Fibroblast of upper back skin (primary cell): ENCODE measurements at regions not wholly inside any gene's neighbourhood (a gene's known extent, or its start where the extent isn't known, plus 50 kb on each side); places are given as distances from the start of the nearest gene placed in this dataset.

Experiments
- DNase-seq: peaks from one replicate; pipeline ENCODE4 v3.0.0-alpha.2; 2013

DNA sequence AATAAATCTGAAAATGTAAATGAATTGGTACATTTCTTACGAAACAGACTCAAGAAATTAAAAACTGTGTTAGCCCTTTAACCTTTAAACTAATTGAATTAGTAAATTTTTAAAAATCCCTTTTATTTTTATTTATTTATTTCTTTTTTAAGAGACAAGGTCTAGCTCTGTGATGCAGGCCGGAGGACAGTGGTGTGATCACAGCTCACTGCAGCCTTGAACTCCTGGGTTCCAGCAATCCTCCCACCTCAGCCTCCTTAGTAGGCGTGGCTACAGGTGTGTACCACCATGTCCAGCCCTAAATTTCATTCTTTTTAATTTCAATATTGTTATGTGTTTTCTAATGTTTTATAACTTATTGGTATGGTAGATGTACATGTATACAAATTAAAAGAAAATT, 72.6 kb downstream of the MYEOV start:
- no peak for DNase-seq

GRCh38 chr11:69367211-69367964, 73.4 kb downstream of the MYEOV start:
- DNase-seq: no peak

GRCh38 chr11:69368119-69368880, 74.3 kb downstream of the MYEOV start:
- DNase-seq: peak; percentile 5

GRCh38 chr11:69369210-69369825, 75.4 kb downstream of the MYEOV start:
- no peak for DNase-seq

- DNase-seq: no peak
Measured at GRCh38 chr11:69369945-69370344, 76.0 kb downstream of the MYEOV start.

- DNase-seq: no peak
Measured at GRCh38 chr11:69370984-69371709, 77.2 kb downstream of the MYEOV start.

DNA sequence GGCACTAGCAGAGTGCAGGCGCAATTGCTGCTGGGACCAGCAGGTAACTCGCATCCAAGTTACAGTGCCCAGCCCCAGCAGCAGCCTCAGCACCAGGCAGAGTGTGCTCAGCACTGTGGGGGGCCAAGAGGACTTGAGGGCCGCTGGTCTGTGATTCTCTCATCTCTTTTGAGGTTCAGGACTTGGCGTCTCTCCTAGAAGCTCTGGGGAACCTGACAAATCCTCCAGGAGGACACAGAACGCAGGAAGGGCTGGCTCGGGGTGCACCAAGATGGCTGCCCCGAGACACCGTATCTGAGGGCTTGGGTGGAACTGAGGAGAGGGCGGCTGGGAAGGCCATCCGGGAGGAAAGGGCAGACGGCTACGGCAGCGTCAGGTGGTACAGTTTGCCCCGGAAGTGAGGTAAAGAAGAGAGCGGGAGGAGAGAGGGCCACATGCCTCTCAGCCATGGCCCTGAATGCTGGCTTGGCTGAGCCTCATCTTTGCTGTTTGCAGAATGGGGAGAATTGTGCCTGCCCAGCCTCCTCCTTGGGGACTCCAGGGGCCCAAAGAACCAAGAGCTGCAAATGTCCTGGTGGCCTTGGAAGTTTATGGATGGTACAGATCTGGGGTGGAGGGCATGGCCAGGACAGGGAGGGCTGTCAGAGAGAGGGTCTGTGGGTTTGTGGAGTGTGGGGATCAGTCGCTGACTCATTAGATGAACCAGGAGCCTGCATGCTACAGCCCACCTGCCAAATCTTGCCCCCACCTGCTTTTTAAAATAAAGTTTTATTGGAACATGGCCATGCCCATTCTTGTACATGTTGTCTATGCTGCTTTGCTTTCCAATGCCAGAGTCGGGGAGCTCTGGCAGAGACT, 78.0 kb downstream of the MYEOV start:
- DNase-seq: no peak

- no peak for DNase-seq
Measured at GRCh38 chr11:69372589-69373250, 78.8 kb downstream of the MYEOV start.

- DNase-seq: no peak
Measured at GRCh38 chr11:69373251-69373635, 79.3 kb downstream of the MYEOV start.

GRCh38 chr11:69374110-69374945, 80.4 kb downstream of the MYEOV start:
- DNase-seq: no peak

DNA sequence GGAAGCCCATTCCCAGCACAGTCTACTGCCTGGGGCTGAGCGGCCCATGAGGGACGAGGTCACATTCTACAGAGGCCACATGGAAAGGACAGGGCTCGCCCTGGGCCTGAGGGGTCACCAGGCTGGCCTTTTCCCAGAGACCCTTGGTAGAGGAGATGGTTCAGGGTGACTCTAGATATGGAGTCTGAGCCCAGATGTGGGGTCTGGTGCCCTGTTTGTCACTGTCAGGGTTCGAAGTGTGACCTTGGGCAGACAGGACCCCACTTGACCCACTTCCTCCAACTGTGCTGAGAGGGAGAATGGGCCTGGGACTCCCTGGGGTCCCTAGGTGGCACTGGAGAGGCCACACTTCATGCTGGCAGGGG, 81.0 kb downstream of the MYEOV start:
- DNase-seq: no peak

- DNase-seq: no peak
Measured at GRCh38 chr11:69375316-69376154, 81.6 kb downstream of the MYEOV start.

DNA sequence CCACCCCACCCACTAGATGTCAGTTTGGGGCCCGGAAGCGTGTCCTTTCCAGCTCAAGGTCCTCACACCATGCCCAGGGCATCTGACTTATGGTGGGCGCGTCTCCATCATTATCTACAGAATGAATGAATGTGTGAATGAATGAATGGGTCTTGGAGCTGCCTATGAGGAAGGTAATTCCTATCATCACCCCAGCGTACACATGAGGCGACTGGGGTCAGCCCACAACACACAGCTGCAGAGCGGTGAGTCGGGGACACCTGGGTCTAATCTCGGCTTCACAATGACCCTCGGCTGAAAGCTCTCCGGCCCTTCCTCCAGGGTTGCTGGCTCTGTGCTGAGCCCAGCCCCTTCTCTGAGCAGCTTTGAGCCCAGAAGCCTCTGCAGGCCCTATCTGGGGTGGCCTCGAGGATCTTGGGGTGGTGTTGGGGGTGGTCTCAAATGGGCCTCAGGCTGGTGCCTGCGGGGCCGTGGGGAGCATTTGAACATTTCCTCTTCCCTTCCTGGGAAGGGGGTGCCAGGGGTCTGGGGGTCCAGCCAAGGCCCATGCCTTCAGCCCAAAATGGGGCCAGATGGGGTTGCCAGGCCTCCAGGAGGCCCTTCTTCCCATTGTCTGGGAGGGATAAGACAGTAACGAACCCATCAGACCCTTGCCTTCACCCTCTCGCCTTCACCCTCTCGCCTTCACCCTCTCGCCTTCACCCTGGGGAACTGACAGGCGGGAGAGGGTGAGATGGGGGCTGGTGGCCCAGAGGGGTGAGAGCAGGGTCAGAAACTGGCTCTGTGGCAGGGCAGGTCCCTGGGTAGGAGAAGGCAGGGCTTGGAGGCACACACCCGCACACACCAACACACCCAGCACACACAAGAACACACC, 82.4 kb downstream of the MYEOV start:
- no peak for DNase-seq

- no peak for DNase-seq
Measured at GRCh38 chr11:69377029-69377952, 83.3 kb downstream of the MYEOV start.

- no peak for DNase-seq
Measured at GRCh38 chr11:69377953-69378302, 84.0 kb downstream of the MYEOV start.

GRCh38 chr11:69378303-69379141, 84.6 kb downstream of the MYEOV start:
- no peak for DNase-seq

- no peak for DNase-seq
Measured at GRCh38 chr11:69380451-69380901, 86.5 kb downstream of the MYEOV start.
